SKM-1 (cell line): ENCODE measurements at regions not wholly inside any gene's neighbourhood (a gene's known extent, or its start where the extent isn't known, plus 50 kb on each side); places are given as distances from the start of the nearest gene placed in this dataset.
"Not testable (repeated sequence)": the region's sequence is repeated elsewhere in the genome, so short reads cannot be mapped to it uniquely, and the experiment has no call there.

Experiments used
- DNase-seq: peaks from one replicate; lab custom pipeline; 2025; ENCODE audit not compliant: unreplicated experiment; lab: John Stamatoyannopoulos, UW

DNA sequence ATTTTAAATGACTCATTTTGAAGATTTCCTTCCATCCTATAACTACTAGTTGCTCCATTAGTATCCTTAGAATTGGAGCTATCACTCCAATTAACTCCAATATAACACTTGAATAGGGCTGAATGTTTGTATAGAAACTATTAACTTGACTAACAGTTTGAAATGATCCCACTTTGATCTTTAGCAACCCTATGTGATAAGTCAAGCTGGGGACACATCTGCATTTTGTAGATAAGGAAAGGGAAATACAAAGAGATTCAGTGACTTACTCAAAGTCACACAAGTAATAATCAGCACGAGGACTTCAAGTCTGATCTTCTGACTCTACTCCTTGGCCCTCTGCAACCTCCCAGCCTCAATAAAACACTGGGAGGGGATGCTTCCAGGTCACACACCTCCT, 101.1 kb downstream of the TMEM215 start:
- no peak for DNase-seq

DNA sequence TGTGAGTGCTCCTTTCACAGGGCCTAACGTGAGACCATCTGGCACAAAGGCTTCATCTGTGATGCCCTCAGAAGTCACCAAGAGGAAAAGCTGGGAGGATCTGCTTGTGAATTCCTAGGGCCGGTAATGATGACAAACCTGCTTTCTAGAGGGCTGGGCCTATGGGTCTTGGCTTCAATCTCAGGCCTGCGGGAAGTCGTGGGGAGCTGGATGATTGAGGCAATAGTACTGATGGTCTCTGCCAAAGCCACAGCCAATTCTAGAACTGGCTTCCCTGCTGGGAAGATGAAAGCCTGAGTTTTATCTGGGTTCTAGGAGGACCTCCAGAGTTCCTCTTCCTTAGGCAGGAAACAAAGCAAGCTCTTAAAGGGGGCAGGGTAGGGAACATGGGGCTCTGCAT, 102.7 kb downstream of the TMEM215 start:
- no peak for DNase-seq

DNA sequence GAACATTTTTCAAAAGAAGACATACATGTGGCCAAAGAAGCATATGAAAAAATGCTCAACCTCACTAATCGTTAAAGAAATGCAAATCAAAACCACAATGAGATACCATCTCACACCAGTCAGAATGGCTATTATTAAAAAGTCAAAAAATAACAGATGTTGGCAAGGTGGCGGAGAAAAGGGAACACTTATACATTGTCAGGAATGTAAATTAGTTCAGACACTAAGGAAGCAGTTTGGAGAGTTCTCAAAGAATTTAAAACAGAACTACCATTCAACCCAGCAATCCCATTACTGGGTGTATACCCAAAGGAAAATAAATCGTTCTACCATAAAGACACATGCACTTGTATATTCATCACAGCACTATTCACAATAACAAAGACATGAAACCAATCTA, 106.9 kb downstream of the APTX start:
- DNase-seq, result not testable (repeated sequence)

DNA sequence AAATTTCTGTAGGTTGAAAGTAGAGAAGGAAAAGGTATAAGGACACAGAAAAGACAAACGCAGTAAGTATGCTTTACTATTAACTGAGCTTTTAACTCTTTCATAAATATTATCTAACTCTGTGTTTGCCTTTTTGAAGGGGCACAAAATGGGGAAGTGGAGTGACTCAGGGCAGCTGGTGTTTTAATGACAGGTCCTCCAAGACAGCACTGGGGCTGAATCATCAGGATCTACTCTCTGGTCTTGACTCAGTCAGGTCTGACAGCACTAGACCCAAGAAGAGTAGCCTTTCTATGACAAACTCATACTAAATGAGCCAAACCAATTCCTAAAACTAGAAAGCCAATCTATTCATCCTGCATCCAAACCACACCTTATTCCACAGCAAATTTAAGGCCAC, 102.2 kb downstream of the APTX start:
- no peak for DNase-seq

DNA sequence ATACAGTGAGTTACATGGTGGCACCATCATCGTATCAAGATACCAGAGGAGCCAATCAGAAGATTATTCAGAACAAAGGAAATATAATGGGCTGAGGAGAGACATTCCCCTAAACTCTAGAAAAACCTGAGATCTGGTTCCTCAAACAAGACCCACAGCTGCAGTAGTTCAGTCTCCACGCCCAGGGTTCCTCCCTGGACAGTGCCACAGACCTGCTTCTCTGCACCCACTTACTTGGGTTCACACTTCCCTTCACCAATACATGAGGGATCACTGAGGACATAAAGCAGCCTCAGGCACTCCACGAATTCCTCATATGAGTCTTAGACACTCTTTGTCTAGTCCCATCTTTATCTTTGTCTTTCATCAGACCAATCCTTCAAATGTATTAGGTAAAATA, 101.7 kb downstream of the APTX start:
- DNase-seq, result no peak

DNA sequence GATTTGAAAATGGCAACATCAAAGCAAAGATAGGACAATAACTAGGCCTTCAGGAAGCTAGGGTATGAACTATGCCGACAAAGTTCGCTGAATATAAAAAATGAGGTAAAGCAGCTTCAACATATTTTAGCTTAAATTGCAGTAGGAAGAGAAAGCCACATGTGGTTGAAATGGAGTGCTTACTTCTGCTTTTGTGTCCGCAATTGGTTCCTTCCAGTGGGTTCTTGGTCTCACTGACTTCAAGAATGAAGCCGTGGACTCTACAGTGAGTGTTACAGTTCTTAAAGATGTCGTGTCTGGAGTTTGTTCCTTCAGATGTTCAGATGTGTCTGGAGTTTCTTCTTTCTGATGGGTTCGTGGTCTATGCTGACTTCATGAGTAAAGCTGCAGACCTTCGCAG, 95.2 kb downstream of the APTX start:
- DNase-seq, result peak; percentile 61

DNA sequence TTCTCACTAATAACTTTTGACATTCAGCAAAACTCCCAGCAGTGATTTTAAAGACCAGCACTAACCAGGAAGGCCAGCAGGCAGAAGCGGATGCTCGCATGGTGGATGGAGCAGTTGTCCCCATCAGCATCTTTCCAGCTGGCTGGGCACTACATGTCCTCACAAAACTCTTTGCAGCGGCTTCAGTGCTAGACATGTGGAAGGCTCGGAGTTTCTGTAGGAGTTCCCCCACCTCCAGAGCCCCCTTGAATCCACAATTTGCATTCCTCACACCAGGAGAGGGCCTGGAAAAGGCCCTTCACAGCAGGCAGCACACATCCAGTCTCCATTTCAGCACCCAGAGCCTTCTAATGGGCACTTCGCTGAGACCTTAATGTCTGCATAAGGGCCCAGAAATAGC, 85.6 kb downstream of the APTX start:
- DNase-seq, result no peak

DNA sequence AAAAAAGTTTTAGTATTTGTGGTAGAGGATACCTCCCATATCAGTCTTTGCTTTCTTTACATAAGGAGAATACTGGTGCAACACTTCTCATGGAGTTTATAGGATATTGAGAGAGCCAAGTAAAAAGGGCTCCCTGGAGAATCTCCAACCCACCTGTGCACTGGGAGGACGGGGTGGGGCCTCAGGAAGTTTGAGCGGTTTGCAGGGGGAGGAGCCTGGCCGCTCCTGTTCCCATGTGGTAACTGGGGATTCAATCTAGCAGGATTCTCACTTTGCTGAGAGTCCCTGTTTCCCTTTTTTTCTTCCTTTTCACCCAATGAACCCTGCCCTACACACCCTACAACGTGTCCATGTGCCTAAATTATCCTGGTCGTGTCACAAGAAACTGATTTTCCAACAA, 82.8 kb downstream of the APTX start:
- DNase-seq, result no peak
